HS-27A (cell line): ENCODE measurements at regions not wholly inside any gene's neighbourhood (a gene's known extent, or its start where the extent isn't known, plus 50 kb on each side); places are given as distances from the start of the nearest gene placed in this dataset.
"Not testable (repeated sequence)": the region's sequence is repeated elsewhere in the genome, so short reads cannot be mapped to it uniquely, and the experiment has no call there.

Source experiments
- DNase-seq: peaks from one replicate; pipeline ENCODE4 v3.0.0-alpha.2; 2012; ENCODE audit warnings: low read depth, missing footprints

GRCh38 chr5:157976429-157976828 is 117.5 kb upstream of the CLINT1 start:
- DNase-seq = no peak

GRCh38 chr5:157972579-157972978 is 113.6 kb upstream of the CLINT1 start:
- DNase-seq = no peak

- DNase-seq = no peak
Measured at GRCh38 chr5:157971571-157972216, 112.7 kb upstream of the CLINT1 start.

- DNase-seq = not testable (repeated sequence)
Measured at GRCh38 chr5:157968570-157968969, 109.6 kb upstream of the CLINT1 start.

- DNase-seq = no peak
Measured at GRCh38 chr5:157965989-157966388, 107.0 kb upstream of the CLINT1 start.

GRCh38 chr5:157965040-157965678 is 106.2 kb upstream of the CLINT1 start:
- no peak for DNase-seq

- no peak for DNase-seq
Measured at GRCh38 chr5:157963761-157964160, 104.8 kb upstream of the CLINT1 start.

GRCh38 chr5:157963244-157963643 is 104.3 kb upstream of the CLINT1 start:
- DNase-seq = no peak

- not testable (repeated sequence) for DNase-seq
Measured at GRCh38 chr5:157962686-157963085, 103.7 kb upstream of the CLINT1 start.

GRCh38 chr5:157961896-157962590 is 103.1 kb upstream of the CLINT1 start:
- no peak for DNase-seq

- DNase-seq = no peak
Measured at GRCh38 chr5:157961176-157961575, 102.2 kb upstream of the CLINT1 start.

- no peak for DNase-seq
Measured at GRCh38 chr5:157959370-157959769, 100.4 kb upstream of the CLINT1 start.

GRCh38 chr5:157956271-157956885 is 97.4 kb upstream of the CLINT1 start:
- DNase-seq = no peak

GRCh38 chr5:157955541-157956172 is 96.7 kb upstream of the CLINT1 start:
- no peak for DNase-seq

- no peak for DNase-seq
Measured at GRCh38 chr5:157952374-157952685, 93.4 kb upstream of the CLINT1 start.

GRCh38 chr5:157951673-157952373 is 92.9 kb upstream of the CLINT1 start:
- no peak for DNase-seq

GRCh38 chr5:157949520-157949919 is 90.6 kb upstream of the CLINT1 start:
- DNase-seq = no peak

- peak; percentile 58 for DNase-seq
Measured at GRCh38 chr5:157948738-157949410, 89.9 kb upstream of the CLINT1 start.

GRCh38 chr5:157947156-157947555 is 88.2 kb upstream of the CLINT1 start:
- DNase-seq = no peak

GRCh38 chr5:157945822-157946221 is 86.9 kb upstream of the CLINT1 start:
- DNase-seq = not testable (repeated sequence)

GRCh38 chr5:157944938-157945337 is 86.0 kb upstream of the CLINT1 start:
- no peak for DNase-seq
